NCI-H2107 (cell line): ENCODE measurements at regions not wholly inside any gene's neighbourhood (a gene's known extent, or its start where the extent isn't known, plus 50 kb on each side); places are given as distances from the start of the nearest gene placed in this dataset.
"Not testable (repeated sequence)": the region's sequence is repeated elsewhere in the genome, so short reads cannot be mapped to it uniquely, and the experiment has no call there.

ENCODE experiments used
- DNase-seq: peaks from one replicate; lab custom pipeline; 2025; lab: John Stamatoyannopoulos, UW

DNA sequence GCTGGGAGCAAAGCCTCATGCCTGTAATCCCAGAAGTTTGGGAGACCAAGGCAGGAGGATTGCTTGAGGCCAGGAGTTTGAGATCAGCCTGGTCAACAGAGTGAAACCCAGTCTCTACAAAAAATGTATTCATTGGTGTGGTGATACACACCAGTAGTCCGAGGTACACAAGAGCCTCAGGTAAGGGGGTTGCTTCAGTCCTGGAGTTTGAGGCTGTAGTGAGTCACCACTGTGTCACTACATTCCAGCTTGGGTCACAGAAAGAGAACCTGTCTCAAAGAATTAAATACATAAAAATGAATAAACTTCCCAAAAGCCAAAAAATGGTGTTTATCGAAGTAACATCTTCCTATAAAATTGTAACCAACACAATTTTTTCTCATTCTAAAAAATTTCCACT is 568.1 kb upstream of the LINC00305 start:
- no peak for DNase-seq

GRCh38 chr18:64714086-64714485 is 565.2 kb upstream of the LINC00305 start:
- no peak for DNase-seq

DNA sequence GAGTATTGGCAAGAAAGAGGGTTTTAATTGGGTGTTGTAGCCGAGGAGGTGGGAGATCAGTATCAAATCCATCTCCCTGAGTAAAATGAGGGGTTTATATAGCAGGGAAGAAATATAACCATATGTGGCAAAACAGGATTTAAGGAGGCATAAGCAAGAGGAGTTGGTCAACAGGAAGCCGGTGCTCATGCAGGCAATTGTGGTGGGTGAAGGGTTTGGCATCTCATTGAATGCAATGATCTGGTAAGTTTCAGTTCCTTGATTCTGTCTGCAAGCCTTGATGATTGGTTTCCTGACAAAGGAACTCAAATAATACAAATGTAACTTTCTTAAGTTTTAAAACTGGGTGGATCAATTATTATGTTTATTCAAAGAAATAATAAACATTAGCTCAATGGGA is 564.4 kb upstream of the LINC00305 start:
- DNase-seq, result no peak

DNA sequence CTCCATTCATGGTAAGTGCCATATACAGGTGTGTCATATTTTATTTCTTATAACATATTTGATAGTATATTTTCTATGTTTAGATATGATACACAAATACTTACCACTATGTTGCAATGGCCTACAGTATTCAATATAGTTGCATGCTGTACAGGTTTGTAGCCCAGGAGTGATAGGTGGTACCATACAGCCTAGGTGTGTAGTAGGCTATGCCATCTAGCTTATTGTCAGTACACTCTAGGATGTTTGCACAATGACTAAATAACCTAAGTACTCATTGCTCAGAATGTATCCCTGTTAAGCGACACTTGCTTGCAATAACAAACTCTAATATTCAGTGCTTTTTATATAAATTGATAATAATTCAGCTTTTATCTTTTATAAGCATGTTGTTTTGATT is 563.1 kb upstream of the LINC00305 start:
- DNase-seq, result no peak

DNA sequence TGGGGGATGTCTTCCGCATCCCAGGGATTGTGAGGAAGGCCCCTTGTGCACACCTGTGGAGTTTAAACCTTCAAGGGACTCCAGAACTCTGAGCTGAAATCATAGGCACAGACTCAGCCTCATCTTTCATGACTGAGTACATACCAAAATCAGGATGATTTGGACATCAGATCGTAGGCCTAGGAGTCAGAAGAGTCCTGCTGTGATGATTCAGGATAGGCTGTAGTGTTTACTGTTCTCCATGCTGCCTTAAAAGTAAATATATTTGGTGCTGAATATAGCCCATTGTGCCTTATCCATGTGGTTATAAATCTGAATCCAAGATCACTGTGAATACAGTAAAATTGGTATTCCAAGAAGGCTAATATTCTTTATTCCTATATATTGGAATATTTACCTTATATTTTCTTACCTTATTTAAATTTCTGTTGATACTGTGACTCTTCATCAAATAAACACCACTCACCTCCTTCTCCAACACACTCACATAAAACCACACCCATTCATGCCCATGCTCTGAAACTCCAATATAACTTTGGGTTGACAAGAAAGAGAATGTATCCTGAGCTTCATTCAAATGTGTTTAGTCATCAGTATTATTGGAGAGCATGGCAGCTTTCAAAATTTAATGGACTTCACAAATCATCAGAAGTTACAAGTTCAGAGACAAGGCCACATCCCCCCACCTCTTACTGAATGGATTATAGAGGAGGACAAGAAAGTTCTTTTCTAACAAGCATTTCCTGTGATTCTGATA is 561.4 kb upstream of the LINC00305 start:
- no peak for DNase-seq

DNA sequence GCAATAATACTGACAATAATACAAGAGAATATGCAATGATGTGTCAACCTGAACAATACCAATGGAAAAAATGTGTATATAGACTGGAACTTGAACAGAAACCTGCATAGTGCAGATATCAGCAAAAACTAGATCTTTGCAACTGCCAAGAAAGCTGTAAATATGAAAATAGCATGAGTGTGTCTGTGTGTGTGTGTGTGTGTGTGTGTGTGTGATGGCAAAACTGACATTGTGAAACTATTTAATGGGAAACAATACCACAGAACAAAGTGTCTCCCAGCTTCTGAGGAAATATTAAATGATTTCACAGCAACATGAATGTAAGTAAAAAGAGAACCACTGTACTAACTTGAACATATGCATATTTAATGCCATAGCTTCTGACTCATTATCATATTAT is 558.2 kb upstream of the LINC00305 start:
- DNase-seq, result no peak

- no peak for DNase-seq
Observed at GRCh38 chr18:64699081-64699480, 550.2 kb upstream of the LINC00305 start.

DNA sequence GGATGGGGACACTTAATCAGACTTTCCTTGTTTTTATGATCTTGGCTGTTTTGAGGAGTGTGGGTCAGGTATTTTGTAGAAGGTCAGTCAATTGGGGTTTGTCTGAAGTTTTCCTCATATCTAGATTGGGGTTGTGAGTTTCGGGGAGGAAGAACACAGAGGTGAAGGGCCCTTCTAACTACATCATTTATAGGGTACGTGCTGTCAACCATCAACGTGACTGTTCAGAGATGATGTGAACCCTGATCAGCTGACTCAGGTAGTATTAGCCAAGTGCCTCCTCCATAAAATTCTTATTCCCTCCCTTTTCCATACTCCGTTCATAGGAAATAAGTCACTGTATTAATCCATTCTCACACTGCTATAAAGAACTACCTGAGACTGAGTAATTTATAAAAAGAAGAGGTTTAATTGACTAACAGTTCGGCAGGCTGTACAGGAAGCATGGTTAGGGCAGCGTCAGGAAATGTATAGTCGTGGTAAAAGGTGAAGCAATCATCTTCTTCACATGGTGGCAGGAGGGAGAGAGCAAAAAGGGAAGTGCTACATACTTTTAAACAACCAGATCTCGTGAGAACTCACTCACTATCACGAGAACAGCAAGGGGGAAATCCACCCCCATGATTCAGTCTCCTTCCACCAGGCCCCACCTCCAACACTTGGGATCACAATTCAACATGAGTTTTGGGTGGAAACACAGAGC is 547.1 kb upstream of the LINC00305 start:
- DNase-seq, result no peak

DNA sequence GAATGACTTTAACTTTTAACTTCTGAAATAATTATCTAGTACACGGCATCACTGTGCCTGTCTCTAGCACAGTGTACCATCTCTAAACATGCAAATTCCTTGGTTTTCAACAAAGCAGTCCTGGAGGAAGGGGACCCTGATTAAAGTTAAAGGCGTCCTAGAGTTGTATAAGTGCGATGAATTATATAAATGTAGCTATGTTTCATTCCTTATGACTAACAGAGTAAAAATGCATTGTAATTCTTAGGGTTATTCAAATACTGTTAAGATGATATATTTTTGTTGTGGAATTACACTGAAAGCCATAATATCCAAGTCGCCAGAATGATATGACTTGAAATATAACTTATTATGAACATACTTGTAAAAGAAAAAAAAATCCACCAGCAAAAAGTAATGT is 544.9 kb upstream of the LINC00305 start:
- no peak for DNase-seq

DNA sequence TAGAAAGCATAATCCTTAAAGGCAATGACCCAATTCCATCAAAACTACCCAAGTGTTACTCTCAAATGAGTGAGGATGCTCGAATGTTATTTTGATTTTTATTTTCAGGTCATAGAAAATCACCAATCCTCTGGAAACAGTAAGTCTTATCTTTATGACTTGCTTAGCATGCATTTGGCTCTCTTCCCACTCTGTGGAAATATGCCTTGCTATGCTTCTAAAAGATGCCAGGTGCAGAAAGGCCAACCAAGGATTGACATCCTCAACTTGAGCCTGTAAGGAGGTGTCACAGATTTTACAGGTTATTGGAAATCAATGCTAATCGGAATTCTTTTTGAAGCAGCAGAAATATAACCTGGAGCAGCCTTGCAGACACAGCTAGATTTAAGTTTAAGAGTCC is 543.9 kb upstream of the LINC00305 start:
- no peak for DNase-seq

DNA sequence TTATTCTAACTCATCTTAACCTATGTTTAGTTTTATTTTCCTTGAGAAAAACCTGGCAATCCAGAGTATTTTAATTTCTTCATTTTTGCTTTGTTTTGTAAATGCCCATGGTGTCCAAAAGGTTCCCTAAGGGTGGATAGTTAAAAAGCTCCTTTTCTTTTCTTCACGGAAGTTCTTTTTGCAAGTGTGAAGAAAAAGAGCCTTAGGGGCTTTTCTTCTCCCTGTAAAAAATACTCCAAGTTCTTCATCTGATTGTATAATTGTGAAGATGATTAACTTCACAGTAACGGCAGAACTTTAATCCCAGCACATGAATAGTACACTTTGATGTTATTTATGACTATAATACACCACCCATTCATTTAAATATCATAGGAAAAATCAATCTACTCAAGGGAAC is 530.2 kb upstream of the LINC00305 start:
- DNase-seq, result no peak

GRCh38 chr18:64678048-64678447 is 529.2 kb upstream of the LINC00305 start:
- no peak for DNase-seq

GRCh38 chr18:64674694-64675093 is 525.8 kb upstream of the LINC00305 start:
- DNase-seq, result no peak

DNA sequence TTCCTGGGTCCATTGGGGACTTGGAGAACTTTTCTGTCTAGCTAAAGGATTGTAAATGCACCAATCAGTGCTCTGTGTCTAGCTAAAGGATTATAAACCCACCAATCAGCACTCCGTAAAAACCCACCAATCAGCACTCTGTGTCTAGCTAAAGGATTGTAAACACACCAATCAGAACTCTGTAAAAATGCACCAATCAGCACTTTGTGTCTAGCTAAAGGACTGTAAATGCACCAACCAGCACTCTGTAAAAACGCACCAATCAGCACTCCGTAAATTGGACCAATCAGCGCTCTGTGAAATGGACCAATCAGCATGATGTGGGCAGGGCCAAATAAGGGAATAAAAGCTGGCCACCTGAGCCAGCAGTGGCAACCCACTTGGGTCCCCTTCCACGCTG is 522.4 kb upstream of the LINC00305 start:
- not testable (repeated sequence) for DNase-seq

- no peak for DNase-seq
Observed at GRCh38 chr18:64668461-64668962, 519.6 kb upstream of the LINC00305 start.

GRCh38 chr18:64663086-64663485 is 514.2 kb upstream of the LINC00305 start:
- DNase-seq, result no peak

DNA sequence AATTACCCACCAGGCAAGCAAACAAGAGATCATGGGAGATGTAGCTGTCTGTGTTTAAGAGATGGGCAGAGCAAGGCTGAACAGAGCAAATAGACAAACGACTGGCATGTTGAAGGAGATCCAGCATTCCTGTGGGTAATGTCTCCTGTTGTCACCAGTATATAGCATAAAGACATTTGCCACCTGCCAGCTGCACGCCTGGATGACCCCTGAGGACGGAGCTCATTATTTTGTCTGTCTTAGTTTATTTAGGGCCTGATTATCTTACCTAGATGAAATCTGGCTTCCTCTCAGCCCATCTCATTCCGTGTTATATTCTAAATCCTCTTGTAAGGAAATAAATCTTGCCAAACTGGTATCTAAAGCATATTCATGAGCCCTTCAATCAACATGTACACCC is 510.3 kb upstream of the LINC00305 start:
- no peak for DNase-seq

DNA sequence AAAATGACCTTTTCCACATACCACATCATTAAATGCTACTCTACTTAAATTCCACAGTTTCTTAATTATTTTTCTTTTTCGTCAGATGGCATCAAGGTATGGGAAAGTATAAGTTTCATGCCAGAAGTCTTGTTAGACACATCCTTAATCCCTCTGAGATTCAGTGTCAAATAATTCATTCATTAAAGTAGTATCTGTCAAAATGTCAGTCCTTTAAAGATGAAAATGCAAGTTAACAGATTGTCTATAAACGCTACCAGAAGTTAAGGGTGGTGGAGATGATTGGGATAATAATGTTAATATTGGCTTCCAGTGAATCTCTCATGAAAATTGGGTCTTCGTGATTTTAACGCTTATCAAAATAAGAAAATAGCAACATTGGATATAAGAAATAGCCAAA is 504.2 kb upstream of the LINC00305 start:
- no peak for DNase-seq

DNA sequence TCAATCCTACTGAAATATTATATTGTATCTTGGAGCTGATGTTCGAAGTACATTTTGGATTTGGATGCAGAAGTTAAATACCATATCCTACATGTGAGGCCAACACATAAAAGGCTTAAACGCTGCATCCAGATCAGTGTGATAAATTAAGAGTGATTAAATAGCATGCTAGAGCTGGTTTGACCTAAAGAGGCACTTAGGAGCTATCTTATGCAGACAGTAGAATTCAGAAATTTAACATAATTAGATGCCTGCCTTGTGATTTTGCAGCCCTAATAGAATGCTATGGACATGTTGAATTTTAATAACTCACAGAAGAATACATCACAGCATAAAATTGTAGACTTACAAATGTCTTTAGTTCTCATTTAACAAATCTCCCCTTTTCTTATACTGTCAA is 501.2 kb upstream of the LINC00305 start:
- DNase-seq, result no peak

DNA sequence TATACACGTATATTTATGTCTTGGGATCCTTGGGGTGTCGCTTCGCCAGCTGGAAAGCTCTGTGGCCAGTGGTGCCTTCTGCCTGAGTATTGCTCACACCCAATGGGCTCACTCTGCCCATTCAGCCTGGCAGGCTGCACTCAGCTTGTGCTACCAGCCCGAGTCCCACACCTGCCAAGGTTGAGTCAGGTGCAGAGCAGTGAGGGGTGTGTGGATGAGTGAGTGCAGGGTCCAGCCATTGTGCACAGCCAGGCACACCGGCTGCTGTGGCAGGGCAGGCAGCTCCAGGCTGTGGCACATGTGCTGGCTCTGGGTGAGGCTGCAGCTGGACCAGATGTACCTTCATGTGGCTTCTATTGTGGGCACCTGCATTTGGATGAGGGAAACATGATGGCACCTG is 496.9 kb upstream of the LINC00305 start:
- no peak for DNase-seq

- no peak for DNase-seq
Observed at GRCh38 chr18:64639536-64639935, 490.6 kb upstream of the LINC00305 start.

- DNase-seq, result no peak
Observed at GRCh38 chr18:64620971-64621560, 472.2 kb upstream of the LINC00305 start.

GRCh38 chr18:64618390-64618789 is 469.5 kb upstream of the LINC00305 start:
- DNase-seq, result no peak
